Stimulated activated CD8-positive, alpha-beta memory T cell treated with anti-CD3 and anti-CD28 coated beads, Interleukin-7, amount 100 ng/mL, for 1 hour (primary cell): ENCODE measurements at regions not wholly inside any gene's neighbourhood (a gene's known extent, or its start where the extent isn't known, plus 50 kb on each side); places are given as distances from the start of the nearest gene placed in this dataset.
"Not testable (repeated sequence)": the region's sequence is repeated elsewhere in the genome, so short reads cannot be mapped to it uniquely, and the experiment has no call there.

Experiments used
- DNase-seq, 2 donors: peaks; one replicate each; pipeline ENCODE4 v3.0.0-alpha.2; 2020; ENCODE audit warnings: low read depth in 2 of 2

DNA sequence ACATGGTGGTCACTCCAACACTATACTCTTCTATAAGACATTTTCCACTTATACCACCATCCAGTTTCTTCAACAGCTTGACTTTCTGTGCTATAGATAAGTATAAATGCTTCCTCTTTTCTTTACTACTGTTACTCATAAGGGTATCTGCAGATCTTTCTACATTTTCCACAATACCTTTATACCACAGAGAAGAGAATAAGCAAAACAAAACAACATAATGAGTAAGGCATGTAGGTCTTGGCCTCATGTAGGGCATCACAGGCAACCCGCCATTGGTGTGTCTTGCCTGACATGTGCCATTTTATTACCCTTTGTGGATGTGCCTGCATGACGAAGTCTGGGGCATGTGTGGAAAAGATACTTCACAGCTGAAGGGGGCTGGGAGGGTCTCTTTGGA is 265.3 kb upstream of the STARD13 start:
- no peak for DNase-seq

DNA sequence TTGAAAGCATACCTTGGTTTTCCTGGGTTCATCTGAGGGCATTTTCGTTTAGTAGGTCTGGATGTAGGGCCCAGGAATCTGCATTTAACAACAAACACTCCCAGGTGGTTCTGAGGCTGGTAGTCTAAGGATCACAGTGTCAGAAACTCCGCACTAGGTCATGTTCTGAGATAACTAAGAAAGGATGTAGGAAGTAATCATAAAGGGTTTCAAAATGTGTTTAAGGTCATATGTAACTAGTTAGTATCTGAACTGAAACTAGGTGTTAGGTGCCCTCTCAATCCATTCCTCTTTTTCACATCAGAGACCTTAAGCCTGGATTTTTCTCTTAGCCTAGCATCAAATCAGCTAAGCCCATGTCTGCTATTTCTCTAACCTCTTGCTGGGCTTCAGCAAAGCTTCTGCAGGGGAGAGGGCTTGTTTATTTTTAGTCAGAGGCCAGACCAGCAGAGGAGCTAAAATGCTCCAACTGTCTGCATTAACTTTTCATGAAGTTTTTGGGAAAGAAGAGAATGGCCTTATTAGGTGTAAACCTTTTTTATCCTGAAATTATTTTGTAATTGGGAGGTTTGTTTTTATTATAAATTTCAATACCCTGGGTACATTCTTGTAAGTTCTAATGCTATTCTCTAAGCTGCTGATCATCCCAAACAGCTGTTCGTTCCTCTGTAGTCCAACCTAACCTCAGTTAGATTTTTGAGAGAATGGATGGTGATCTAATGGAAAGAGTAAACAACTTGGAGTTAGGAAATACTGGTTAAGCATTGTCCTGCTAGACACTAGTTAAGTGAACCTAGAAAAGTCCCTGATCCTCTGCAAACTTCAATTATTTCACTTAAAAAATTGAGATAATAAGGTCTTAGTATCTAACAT is 262.8 kb upstream of the RFC3 start:
- no peak for DNase-seq

DNA sequence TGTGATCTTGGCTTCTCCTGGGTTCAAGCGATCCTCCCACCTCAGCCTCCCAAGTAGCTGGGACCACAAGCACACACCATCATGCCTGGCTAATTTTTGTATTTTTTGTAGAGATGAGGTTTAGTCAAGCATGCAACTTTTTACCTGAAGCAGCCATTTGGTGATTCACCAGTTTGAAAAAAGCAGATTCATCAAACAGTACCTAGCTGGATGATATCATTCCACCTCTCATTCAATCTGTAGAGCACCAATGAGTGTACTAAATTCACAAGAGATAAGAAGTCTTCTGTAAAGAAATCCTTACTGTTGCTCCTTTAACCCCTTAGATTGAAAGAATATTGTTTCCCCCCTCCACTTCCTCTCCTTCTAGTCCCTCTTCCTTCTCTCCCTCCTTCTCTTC is 261.1 kb upstream of the RFC3 start:
- DNase-seq, result no peak

DNA sequence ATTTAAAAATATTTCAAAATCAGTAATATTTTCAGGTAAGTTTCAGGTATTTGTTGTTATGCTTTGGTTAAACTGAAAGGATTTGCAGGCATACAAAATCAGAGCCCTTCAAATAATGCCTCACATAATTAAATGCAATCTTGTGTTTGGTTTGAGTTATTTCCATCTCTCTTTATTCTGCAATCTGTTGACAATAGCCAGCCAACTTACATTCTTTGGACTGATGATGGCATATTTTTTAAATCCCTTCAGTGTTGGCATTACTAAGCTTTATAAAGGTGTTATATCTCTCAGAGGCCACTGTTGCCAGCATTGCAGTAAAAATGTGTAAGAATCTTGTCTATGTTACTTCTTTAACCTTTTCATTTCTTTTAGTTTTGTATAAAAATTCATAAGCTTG is 257.2 kb upstream of the RFC3 start:
- DNase-seq, result no peak

DNA sequence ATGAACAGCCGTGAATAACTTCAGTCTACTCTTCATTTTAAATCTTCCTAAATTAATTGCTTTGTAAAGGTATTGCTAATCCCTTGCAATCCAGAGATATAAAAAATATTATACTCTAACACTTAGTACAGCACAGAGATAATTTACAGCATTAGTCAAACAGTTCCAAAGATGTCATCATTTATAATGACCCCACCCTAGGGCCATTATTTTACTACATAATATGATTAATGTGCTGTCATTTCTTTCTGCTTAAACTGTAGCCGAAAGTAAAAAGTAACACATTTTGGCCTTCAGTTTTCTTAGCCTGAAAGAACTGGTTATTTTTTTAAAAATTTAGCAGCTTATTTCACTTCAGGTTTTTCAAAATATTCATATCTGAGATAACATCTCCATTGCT is 256.3 kb upstream of the RFC3 start:
- DNase-seq, result no peak

DNA sequence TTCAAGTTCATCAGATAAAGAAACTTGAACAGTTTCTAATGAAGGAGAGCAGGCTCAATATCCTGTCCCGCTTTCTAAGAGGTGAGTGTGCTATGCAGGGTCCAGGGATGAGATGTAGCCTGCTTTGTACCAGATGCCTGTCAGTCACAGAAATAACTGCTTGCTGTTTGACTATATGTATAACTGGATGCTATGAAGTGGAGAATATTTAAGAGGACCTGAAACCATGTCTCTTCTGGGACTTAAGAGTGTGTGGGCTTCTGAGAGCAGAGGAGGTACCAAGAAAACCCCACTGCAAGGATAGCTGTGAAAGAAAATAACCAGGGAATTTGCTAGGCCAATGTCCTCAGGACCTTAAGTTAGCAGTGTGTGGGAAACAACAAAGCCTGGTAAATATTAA is 246.3 kb upstream of the RFC3 start:
- DNase-seq, result no peak

DNA sequence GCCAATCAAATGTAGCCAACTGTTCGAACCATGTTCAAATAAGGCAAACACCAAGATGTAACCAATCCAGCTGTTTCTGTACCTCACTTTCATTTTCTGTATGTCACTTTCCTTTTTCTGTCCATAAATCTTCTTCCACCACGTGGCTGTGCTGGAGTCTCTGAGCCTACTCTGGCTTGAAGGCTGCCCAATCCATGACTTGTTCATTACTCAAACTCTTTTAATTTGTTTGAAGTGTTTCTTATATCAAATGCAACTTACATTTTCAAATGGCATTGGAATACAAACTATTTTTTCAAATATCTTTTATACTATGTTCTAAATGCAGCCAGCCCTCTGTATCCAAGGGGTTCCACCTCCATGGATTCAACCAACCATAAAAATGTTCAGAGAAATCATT is 245.6 kb upstream of the RFC3 start:
- not testable (repeated sequence) for DNase-seq

DNA sequence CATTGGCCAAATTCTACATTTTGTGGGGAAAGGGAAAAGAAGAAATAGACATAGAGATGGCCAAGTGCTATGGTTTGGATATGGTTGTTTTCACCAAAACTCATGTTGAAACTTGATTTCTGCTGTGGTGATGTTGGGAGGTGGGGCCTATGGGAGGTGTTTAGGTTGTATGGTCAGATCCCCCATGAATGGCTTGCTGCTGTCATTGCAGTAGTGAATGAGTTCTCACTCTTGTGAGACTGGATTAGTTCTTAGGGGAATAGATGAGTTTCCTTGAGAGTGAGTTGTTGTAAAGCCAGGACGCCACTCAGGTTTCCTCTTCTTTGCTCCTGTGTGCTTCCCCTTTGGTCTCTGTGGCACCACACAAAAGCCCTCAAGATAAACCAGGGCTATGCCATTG is 242.6 kb upstream of the RFC3 start:
- no peak for DNase-seq

DNA sequence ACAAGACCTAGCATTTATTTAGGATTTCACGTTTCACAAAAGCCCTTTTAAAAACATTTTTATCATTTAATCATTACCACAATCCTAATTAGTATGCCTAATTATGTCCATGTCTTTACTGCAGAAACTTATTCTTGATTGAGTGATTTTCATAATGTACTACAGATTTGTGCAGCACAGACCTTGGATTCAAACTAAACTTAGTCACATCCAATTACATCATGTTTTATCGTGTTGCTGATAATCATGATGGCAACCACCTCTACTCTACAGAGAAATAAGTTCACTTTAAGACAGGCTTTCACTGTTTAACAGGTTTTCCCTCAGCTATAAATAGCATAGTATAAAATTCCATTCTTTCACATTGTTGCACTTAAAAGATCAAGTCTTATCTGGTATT is 240.9 kb upstream of the RFC3 start:
- DNase-seq, result no peak

DNA sequence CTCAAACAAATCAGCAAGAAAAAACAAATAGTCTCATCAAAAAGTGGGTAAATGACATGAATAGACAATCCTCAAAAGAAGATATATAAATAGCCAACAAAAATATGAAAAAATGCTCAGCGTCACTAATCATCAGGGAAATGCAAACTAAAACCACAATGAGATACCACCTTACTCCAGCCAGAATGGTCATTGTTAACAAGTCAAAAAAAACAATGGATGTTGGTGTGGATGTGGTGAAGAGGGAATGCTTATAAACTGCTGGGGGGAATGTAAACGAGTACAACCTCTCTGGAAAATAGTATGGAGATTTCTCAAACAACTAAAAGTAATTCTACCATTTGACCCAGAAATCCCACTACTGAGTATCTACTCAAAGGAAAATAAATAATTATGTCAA is 239.2 kb upstream of the RFC3 start:
- no peak for DNase-seq

DNA sequence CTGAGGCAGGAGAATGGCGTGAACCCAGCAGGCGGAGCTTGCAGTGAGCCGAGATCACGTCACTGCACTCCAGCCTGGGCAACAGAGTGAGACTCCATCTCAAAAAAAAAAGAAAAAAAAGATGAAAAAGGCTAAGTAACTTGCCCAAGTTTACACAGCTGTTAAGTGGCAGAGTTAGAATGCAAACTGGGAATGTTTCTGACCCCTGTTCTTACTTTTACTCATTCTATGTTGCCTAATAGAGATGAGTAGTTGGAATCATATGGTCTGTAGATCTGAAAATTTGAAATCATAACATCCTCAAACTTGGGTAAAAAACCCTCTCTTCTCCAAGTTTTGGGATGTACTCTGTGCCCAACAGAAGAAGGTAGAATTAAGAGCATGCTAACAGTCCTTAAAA is 235.8 kb upstream of the RFC3 start:
- DNase-seq, result no peak

DNA sequence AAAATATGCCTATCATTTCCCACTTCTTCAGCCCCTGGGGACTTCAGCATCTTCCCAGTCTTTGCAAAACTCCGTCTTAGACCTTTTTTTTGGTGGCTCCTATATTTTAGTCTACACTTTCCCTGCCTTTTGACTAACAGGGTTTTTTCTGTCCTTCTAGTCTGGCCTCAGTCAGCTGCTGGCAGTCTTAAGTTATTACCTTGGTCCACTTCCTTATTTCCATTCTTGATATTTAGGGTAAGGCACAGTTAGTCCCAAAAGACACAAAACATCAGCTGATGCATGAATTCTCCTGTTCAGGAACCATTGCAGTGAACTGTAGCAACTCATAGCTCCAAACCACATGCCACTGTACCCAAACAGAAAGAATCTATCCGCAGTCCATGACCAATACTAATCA is 234.6 kb upstream of the RFC3 start:
- DNase-seq, result no peak

DNA sequence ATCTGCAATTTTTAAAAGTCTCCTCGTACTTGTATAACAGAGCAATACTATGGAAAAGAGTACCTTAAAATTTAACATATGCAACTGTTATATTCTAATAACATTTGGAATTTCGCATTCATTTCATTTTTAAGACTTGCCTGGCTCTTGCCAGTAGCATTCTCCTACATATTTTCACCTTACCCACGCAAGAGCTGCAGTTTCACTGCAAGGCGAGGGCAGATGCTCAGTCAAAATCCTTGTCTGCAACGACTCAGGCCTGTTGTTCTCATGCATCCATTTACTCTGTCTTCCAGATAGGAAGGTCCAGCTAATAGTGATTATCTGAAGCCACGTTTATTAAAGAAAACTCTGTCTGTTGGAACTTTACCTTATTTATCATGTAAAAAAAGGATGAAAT is 227.0 kb upstream of the RFC3 start:
- DNase-seq, result no peak

DNA sequence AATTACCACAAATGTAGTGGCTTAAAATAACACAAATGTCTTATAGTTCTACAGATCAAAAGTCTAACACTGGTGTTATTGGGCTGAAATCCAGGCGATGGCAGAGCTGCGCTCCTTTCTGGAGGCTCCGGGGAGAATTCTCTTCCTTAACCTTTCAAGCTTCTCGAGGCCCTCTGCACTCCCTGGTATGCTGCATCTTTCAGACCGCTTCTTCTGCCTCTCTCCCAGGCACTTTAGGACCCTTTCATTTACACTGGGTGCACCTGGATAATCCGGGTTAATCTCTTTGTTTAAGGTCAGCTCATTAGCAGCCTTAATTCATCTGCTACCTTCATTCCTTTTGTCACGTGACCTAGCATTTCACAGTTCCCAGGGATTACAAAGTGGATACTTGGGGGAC is 211.3 kb upstream of the RFC3 start:
- no peak for DNase-seq

DNA sequence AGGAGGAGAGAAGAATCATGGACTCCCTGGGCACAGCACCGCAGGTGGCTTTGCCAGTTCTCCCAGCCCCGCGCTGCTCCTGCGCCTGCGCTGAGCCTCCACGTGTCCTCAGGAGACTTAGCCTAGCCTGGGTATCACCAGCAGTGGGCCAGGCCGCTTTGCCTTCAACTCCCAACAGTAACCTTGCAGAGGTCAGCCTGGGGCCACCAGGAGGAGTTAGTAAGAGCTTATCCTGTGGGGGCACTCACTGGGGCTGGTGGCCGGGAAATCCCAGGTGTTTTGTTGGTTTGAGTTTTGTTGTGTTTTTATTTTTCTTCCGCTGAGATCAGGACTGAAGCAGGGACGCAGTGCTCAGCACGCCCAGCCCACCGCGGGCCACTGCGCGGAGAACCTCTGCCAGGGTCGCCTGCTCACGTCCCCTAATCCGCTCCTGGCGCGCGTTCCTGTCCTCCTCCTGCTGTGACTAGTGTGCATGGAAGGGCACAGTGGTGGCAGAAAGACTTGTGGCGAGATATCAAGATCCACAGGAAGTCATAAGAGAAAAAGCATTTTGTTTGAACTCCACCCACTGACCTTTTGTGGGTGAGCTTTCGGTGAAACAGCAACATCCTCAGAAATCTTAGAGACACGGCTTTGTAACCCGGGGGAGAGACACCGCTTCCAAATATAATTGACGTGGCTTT is 207.4 kb upstream of the RFC3 start:
- peak in 1 of 2 donors; percentile 1 for DNase-seq

DNA sequence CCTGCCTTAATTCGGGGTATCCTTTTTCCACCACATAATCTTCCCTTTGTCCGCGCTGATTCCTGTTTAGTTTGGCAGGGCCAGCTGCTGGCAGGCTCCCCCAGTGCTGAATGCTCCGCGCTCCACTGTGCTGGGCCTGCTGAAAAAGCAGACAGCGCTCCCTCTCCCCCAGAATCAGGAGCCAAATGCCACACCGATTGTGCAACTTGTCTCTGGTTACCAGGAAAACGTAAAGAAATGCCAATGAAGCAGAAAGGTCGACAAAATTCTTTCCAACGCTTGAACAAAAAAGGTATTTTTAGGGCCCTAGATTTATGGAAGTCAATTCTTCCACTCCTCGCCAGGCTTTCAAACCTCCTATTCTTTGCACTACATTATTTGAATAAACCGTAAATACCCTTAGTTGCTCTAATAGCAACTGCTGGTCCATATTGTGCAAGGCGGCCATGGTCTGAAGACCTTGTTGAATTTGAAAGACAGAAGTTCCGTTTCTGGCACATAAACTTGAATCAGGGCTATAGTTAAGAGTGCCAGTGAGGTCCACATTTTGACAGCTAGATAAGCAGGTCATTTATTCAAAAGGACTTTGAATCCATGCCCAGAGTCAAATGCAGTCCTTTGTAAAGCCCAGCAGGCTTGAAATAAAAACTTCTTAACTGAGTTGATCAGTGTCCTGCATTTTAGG is 206.7 kb upstream of the RFC3 start:
- no peak for DNase-seq

DNA sequence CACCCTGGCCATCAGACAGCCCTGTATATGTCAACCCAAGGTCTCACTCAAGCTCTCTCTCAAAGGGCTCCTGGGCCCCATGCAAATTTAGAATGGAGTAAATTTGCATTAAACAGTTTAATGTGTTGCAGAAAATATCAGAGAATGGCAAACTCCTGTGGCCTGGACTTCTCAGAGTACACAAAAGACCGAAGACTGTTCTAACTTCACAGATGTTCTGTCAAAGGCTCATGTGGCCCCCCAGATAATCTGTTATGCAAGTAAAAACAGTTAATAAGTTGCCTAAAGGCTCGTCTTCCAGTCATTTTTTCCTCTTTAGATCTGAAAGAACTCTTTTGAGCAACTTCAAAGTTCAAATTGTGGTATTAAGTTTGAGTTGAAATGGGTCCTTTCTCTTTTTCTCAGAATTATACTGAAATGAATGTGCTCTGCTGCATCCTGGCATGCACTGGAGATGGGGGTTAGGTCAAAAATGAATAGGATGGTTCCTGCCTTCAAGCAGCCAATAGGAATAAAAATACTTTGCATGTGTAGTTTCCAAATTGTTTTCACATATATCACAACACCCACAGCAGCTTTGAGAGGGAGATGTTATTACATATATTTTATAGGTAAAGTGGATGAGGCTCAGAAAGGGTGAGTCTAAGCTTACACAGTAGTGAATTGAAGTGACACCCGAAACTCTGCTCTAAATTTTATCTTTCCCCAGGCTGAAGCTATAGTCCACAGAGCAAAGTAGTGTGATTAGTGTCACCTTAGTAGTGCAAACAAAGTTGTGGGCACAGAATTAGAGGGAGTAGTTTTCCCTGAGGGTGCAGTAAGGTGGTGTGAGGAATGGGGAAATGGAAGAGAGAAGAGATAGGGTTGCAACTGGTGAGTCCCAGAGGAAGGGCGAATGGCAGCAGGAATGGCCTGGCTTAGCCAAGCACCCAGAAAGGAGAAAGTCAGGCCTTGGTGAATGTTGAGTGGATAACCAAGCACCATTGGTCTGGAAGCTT is 205.0 kb upstream of the RFC3 start:
- DNase-seq, result no peak

DNA sequence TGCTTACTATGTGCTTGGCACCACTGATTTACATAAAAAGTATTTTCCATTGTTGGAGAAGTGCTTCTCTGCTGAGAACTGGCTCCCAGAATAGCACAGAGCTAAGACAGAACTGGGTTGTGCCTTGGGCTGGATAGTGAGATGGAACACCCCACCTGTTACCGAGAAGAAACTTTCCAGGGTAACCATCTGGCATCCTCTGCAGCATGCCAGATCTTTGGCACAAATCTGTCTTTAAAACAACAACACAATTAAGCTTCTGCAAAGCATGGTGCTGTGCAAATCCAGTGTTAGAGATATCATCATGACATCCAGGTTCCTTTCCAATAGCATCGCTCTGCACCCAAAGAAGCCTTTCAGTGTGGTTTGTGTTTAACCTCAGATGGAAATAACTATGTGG is 202.5 kb upstream of the RFC3 start:
- no peak for DNase-seq

DNA sequence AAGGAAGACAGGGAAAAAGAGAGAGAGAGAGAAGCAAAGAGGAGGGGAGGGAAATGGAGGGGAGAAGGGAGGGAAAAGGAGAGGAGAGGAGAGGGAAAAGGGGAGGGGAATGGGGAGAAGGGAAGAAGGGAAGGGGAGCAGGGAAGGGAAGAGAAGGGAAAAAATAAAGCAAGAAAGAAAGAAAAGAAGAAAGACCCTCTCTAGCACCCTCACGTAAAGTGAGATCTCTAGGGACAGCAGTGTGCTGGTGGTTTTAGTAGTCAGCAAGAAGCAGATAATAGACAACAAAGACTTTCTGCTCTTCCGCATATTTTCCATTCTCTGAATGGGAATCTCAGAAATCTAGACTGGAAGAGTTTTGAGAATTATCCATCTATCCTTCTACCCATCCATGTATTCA is 201.8 kb upstream of the RFC3 start:
- no peak for DNase-seq

DNA sequence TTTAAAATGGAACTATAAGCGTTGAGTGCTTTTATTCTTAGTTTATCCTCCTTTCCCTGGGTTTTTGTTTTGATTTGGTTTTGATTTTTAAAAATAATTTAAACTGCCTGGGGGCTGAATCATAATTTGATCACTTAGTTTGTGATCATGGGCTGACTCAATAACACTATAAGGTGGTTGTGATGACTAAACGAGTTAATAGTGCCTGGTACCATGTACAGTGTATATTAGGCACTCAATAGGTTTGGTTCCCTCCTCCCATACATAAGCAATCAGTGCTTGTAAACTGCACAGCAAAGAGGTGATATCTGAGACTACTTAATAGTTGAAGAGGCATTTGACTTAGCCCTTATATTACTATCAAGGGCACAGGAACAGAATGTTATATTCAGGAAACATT is 200.9 kb upstream of the RFC3 start:
- DNase-seq, result no peak

DNA sequence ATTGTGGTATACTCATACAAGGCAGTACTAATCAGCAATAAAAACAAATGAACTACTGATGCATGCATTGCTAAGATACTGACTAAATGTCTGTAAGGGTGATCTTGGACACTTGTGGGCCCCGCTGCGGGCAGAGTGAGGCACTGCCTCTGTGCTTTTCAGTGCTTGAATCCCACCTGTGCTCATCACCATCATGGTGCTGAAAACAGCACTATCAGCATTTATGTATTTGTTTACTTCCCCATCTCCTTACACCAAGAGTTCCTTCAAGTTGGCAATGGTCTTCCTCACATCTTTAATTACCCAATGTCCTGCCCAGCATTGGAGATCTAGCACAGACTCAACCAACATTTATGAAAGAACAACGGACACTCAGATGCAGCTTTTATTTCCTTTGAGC is 193.7 kb upstream of the RFC3 start:
- DNase-seq, result no peak

DNA sequence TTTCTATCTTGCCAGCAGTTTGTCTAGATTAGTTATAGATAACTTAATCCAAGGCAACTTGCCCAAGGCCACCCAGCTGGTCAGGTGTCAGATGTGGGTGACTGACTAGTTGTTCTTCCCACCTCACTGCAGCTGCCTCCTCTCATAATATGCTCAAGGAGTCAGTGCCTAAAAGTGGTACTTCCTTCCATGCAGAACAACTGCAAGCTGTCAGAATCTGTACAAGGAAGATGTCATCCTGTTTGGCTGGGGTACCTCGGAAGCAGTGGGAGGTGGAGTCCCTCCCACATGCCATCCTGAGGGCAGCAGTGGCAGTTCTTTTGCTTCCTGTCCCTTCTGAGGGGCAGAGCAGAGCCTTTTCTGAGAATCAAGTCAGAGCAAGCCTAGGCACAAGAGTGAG is 193.2 kb upstream of the RFC3 start:
- no peak for DNase-seq
